ENCODE measurements at regions not wholly inside any gene's neighbourhood (a gene's known extent, or its start where the extent isn't known, plus 50 kb on each side); places are given as distances from the start of the nearest gene placed in this dataset.

- TF ChIP-seq, protein P1, sequence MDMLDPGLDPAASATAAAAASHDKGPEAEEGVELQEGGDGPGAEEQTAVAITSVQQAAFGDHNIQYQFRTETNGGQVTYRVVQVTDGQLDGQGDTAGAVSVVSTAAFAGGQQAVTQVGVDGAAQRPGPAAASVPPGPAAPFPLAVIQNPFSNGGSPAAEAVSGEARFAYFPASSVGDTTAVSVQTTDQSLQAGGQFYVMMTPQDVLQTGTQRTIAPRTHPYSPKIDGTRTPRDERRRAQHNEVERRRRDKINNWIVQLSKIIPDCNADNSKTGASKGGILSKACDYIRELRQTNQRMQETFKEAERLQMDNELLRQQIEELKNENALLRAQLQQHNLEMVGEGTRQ (IDR thresholded peaks at IDR 0.05; ENCODE audit: low read length), result no peak
Observed at GRCh38 chr2:16525265-16525887, 140.3 kb downstream of the CYRIA start (continued).

All from H1 (cell line).